Peyer's patch (tissue), 4 donors: ENCODE measurements at regions not wholly inside any gene's neighbourhood (a gene's known extent, or its start where the extent isn't known, plus 50 kb on each side); places are given as distances from the start of the nearest gene placed in this dataset.

ENCODE experiments used
- POLR2A ChIP-seq, 2 donors: fragments of 450-650 bp; IDR thresholded peaks; one replicate each; pipeline ENCODE4 v1.5.1; 2017; ENCODE audit warnings: antibody characterized with exemption in 2 of 2, mild to moderate bottlenecking in 2 of 2, moderate library complexity in 2 of 2
- TF ChIP-seq, protein P1 (sequence below), 6 experiments: fragments of 450-650 bp in 4 of 6; fragments of 200-600 bp in 2 of 6; sonication (generic) in 1 of 6; IDR thresholded peaks; one replicate each; pipeline ENCODE4 v1.5.1; 2017 to 2019; ENCODE audit warnings: antibody characterized with exemption in 6 of 6, mild to moderate bottlenecking in 3 of 6, moderate library complexity in 1 of 6

DNA sequence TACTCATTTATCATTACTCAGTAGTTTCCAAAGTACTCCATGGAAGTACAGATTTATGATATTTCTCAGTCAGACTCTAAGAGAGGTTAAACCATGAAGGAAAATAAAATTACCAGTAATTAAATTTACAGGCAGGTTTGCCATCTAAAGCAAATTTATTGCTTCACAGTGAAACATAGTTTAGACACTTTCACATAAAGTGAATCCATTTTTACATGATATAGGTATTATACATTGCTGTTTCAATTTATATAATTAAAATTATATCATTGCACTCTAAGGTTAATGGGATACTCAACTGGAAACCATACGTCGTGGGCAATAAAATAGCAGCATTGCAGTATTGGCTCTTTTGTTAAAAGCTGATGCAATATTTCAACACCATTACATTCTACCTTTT, 202.8 kb downstream of the SLIT2 start:
- no peak for TF ChIP-seq POLR2A (IDR thresholded peaks at IDR 0.05)
- TF ChIP-seq, protein P1, sequence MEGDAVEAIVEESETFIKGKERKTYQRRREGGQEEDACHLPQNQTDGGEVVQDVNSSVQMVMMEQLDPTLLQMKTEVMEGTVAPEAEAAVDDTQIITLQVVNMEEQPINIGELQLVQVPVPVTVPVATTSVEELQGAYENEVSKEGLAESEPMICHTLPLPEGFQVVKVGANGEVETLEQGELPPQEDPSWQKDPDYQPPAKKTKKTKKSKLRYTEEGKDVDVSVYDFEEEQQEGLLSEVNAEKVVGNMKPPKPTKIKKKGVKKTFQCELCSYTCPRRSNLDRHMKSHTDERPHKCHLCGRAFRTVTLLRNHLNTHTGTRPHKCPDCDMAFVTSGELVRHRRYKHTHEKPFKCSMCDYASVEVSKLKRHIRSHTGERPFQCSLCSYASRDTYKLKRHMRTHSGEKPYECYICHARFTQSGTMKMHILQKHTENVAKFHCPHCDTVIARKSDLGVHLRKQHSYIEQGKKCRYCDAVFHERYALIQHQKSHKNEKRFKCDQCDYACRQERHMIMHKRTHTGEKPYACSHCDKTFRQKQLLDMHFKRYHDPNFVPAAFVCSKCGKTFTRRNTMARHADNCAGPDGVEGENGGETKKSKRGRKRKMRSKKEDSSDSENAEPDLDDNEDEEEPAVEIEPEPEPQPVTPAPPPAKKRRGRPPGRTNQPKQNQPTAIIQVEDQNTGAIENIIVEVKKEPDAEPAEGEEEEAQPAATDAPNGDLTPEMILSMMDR (IDR thresholded peaks at IDR 0.05), result no peak
